ENCODE measurements at regions not wholly inside any gene's neighbourhood (a gene's known extent, or its start where the extent isn't known, plus 50 kb on each side); places are given as distances from the start of the nearest gene placed in this dataset.
"Not testable (repeated sequence)": the region's sequence is repeated elsewhere in the genome, so short reads cannot be mapped to it uniquely, and the experiment has no call there.

GRCh38 chr10:125605167-125605566 lies 77.8 kb downstream of the TEX36 start:
- Histone ChIP-seq H3K4me1 (no peaks in the 10 kb centered on the region), H3K9me3 (no peaks in the 10 kb centered on the region), H3K9ac (no peak overlapping the region), H3K36me3 (no peaks in the 10 kb centered on the region), H3K27ac (no peak overlapping the region), H3K4me2 (no peak overlapping the region), H4K20me1 (no peaks in the 10 kb centered on the region), H3K4me3 (no peak overlapping the region), H3K27me3 (no peaks in the 10 kb centered on the region)
- TF ChIP-seq Cebpa-rat (IDR thresholded peaks at IDR 0.05): no peak

DNA sequence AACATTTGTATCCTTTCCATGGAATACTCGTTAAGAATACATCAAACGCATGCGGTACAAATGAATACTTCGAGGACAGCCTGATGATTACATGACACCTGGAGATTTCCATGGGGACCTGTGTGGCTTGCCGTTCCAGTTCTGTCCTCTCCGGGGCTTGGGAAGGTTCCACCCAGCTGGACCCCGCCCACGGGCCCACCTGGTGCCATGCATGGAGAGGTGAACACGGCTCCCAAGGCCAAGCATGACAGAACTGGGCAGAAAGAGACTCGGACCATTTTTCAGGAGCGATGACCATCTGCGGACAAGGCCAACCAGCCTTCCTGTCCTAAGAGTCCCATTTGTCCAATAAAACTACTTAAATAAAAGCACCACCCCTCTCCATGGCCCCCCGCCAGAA lies 80.1 kb downstream of the TEX36 start:
- H3K9me3 ChIP-seq: no peaks in the 10 kb centered on the region
- H3K9ac ChIP-seq: no peak overlapping the region
- H3K27ac ChIP-seq: no peak overlapping the region
- peaks cover 5% of the 10 kb centered on the region; the same call in 1 of the 2 replicates for H3K4me1 ChIP-seq
- no peaks in the 10 kb centered on the region for H3K36me3 ChIP-seq
- no peak for TF ChIP-seq Cebpa-rat (IDR thresholded peaks at IDR 0.05)
- no peak overlapping the region for H3K4me3 ChIP-seq
- no peaks in the 10 kb centered on the region for H4K20me1 ChIP-seq
- H3K4me2 ChIP-seq: no peak overlapping the region
- H3K27me3 ChIP-seq: no peaks in the 10 kb centered on the region

GRCh38 chr10:125599194-125599593 lies 83.8 kb downstream of the TEX36 start:
- H3K27me3 ChIP-seq: no peaks in the 10 kb centered on the region
- no peak overlapping the region; the same call in 1 of the 2 replicates for H3K4me2 ChIP-seq
- no peak overlapping the region for H3K9ac ChIP-seq
- H4K20me1 ChIP-seq: no peaks in the 10 kb centered on the region
- no peak for TF ChIP-seq Cebpa-rat (IDR thresholded peaks at IDR 0.05)
- peaks cover 19% of the 10 kb centered on the region for H3K9me3 ChIP-seq
- H3K4me3 ChIP-seq: no peak overlapping the region
- no peaks in the 10 kb centered on the region for H3K36me3 ChIP-seq
- peaks cover 5% of the 10 kb centered on the region; the same call in 1 of the 2 replicates for H3K4me1 ChIP-seq
- H3K27ac ChIP-seq: no peak overlapping the region

- no peak for TF ChIP-seq Cebpa-rat (IDR thresholded peaks at IDR 0.05)
- Histone ChIP-seq H3K9ac (no peak overlapping the region), H4K20me1 (no peaks in the 10 kb centered on the region), H3K36me3 (no peaks in the 10 kb centered on the region), H3K9me3 (peaks cover 19% of the 10 kb centered on the region), H3K27me3 (no peaks in the 10 kb centered on the region), H3K4me3 (no peak overlapping the region), H3K4me2 (no peak overlapping the region), H3K4me1 (peaks cover 5% of the 10 kb centered on the region; the same call in 1 of the 2 replicates), H3K27ac (no peak overlapping the region)
Measured at GRCh38 chr10:125595911-125596310, 87.1 kb downstream of the TEX36 start.

DNA sequence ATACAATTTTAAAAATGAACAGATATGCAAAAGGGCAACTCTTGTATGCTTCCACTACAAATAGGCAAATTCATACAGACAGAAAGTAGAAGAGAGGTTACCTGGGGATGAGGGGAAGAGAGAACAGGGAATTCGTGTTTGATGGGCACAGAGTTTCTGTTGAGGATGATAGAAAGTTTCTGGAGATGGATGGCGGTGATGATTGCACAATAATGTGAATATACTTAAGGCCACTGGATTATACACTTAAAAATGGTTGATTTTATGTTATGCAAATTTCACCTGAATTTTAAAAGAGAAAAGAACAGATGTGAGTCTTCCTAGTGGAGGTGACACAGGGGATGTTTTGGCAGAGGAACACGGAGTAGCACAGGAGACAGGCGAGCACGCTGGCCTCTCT lies 89.3 kb downstream of the TEX36 start:
- Histone ChIP-seq H3K4me2 (no peak overlapping the region), H3K9ac (no peak overlapping the region), H3K27me3 (no peaks in the 10 kb centered on the region), H3K4me1 (no peaks in the 10 kb centered on the region), H3K4me3 (no peak overlapping the region), H3K36me3 (no peaks in the 10 kb centered on the region), H3K9me3 (peaks cover 19% of the 10 kb centered on the region), H3K27ac (no peak overlapping the region), H4K20me1 (no peaks in the 10 kb centered on the region)
- peak; percentile 41; the same call in 1 of the 2 replicates for TF ChIP-seq Cebpa-rat (IDR thresholded peaks at IDR 0.05)

DNA sequence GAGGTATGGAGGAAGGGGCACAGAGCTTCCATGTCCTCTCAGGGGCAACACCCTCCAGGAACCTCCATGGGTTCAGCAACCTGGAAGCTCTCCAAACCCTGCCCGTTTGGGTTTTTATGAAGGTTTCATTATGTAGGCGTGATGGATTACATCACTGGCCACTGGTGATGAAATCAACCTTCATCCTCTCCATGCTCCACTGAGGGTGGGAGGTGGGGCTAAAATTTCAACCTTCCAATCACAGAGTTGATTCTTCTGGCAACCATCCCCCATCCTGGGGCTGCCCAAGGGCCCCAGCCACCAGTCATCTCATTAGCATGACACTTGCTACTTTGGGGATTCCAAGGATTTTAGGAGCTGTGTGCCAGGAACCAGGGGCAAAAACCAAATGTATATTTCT lies 90.1 kb downstream of the TEX36 start:
- no peak for TF ChIP-seq Cebpa-rat (IDR thresholded peaks at IDR 0.05)
- Histone ChIP-seq H3K27me3 (no peaks in the 10 kb centered on the region), H3K4me2 (no peak overlapping the region), H3K4me1 (no peaks in the 10 kb centered on the region), H3K27ac (no peak overlapping the region), H4K20me1 (no peaks in the 10 kb centered on the region), H3K9ac (no peak overlapping the region), H3K36me3 (no peaks in the 10 kb centered on the region), H3K4me3 (no peak overlapping the region), H3K9me3 (peaks cover 19% of the 10 kb centered on the region)

DNA sequence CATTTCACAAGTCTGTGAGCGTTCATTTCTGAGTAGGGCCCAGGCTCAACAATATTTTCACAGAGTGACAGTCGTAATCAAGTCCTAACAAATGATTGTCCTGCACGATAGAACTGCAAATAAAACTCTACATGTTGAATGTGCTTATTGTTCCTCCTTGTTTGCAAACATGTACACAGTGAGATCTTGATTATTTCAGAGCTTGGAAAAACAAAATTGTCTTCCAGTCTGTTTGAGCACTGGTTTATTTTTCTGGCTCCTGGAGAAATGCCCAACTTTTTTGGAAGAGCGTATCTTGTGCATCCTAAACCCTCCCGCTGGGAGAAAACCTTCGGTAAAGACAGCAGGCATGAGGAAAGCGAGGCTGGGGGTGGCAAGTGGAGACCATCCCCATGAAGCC lies 91.1 kb downstream of the TEX36 start:
- no peak overlapping the region for H3K4me2 ChIP-seq
- H3K9ac ChIP-seq: no peak overlapping the region
- no peak overlapping the region for H3K4me3 ChIP-seq
- TF ChIP-seq Cebpa-rat (IDR thresholded peaks at IDR 0.05): no peak
- peaks cover 16% of the 10 kb centered on the region for H3K9me3 ChIP-seq
- H3K36me3 ChIP-seq: no peaks in the 10 kb centered on the region
- no peak overlapping the region for H3K27ac ChIP-seq
- H3K4me1 ChIP-seq: no peaks in the 10 kb centered on the region
- no peaks in the 10 kb centered on the region for H4K20me1 ChIP-seq
- H3K27me3 ChIP-seq: no peaks in the 10 kb centered on the region

DNA sequence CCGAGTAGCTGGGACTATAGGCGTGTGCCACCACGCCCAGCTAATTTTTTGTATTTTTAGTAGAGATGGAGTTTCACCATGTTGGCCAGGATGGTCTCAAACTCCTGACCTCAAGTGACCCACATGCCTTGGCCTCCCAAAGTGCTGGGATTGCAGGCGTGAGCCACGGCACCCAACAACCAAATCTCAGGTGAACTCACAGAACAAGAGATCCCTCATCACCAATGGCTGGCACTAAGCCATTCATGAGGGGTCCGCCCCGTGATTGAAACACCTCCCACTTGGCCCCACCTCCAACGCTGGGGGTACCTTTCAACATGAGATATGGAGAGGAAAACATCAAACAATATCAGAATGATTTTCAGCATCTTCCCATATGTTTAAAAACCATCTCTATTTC lies 94.2 kb downstream of the TEX36 start:
- H3K4me2 ChIP-seq, H3K27me3 ChIP-seq, H3K4me1 ChIP-seq, H3K4me3 ChIP-seq, H3K27ac ChIP-seq, H4K20me1 ChIP-seq, H3K9ac ChIP-seq, H3K9me3 ChIP-seq, H3K36me3 ChIP-seq: not testable (repeated sequence)

DNA sequence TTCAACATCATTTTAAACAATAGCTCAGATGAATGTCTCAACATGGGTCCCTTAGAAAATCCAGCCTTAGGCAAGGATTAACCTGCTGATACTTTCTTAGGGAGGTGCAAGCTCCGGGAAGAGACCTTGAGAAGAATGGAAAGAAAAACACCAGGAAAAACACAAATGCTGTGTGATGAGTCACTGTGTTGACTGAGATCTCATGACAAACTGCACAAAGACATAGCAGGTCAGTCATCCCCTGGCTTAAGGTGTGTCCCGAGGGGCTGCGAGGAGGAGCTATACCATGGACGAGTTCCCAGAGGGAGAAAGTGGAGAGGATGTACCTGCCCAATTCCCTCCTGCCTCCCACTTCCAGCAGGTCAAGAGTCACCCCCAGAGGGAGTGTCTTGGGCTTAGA lies 98.0 kb downstream of the TEX36 start:
- no peak overlapping the region for H3K4me2 ChIP-seq
- no peak for TF ChIP-seq Cebpa-rat (IDR thresholded peaks at IDR 0.05)
- no peaks in the 10 kb centered on the region for H3K36me3 ChIP-seq
- H3K4me3 ChIP-seq: no peak overlapping the region
- H3K4me1 ChIP-seq: no peaks in the 10 kb centered on the region
- no peak overlapping the region for H3K9ac ChIP-seq
- no peaks in the 10 kb centered on the region for H3K27me3 ChIP-seq
- H3K27ac ChIP-seq: no peak overlapping the region
- peaks cover 15% of the 10 kb centered on the region for H3K9me3 ChIP-seq
- no peaks in the 10 kb centered on the region for H4K20me1 ChIP-seq

GRCh38 chr10:125578658-125579315 lies 104.2 kb downstream of the TEX36 start:
- H3K9me3 ChIP-seq: peaks cover 41% of the 10 kb centered on the region
- no peaks in the 10 kb centered on the region for H3K27me3 ChIP-seq
- TF ChIP-seq Cebpa-rat (IDR thresholded peaks at IDR 0.05): no peak
- H3K4me3 ChIP-seq: no peak overlapping the region
- H3K9ac ChIP-seq: no peak overlapping the region
- no peaks in the 10 kb centered on the region for H3K36me3 ChIP-seq
- no peaks in the 10 kb centered on the region for H4K20me1 ChIP-seq
- no peak overlapping the region for H3K27ac ChIP-seq
- no peaks in the 10 kb centered on the region for H3K4me1 ChIP-seq
- H3K4me2 ChIP-seq: no peak overlapping the region

- Histone ChIP-seq H3K9ac (no peak overlapping the region), H3K27ac (no peak overlapping the region), H3K4me2 (no peak overlapping the region), H3K4me1 (peaks cover 5% of the 10 kb centered on the region; the same call in 1 of the 2 replicates), H3K9me3 (peaks cover 35% of the 10 kb centered on the region), H3K4me3 (no peak overlapping the region), H3K27me3 (no peaks in the 10 kb centered on the region), H4K20me1 (no peaks in the 10 kb centered on the region), H3K36me3 (no peaks in the 10 kb centered on the region)
- TF ChIP-seq Cebpa-rat (IDR thresholded peaks at IDR 0.05): no peak
Measured at GRCh38 chr10:125575843-125576242, 107.1 kb downstream of the TEX36 start.
